HepG2 (cell line): ENCODE measurements at regions not wholly inside any gene's neighbourhood (a gene's known extent, or its start where the extent isn't known, plus 50 kb on each side); places are given as distances from the start of the nearest gene placed in this dataset.

Experiments used
- ATAC-seq: fragments of 200-7000 bp; cut with Tn5 transposase; 3 replicates; pipeline ENCODE4 v1.9.1; 2020; ENCODE audit warnings: mild to moderate bottlenecking, moderate library complexity
- BruUV-seq: library from RNA; stranded (reverse); fragments of 400-500 nt; replicated peaks from 2 replicates; lab custom pipeline; 2021; lab: Mats Ljungman, UMichigan
- CTCF ChIA-PET: fragments of 300-600 bp; formaldehyde crosslinking; extraction: SDS; loops from one replicate; lab custom pipeline; 2021; ENCODE audit warnings: low total read pairs, inconsistent platforms, low intra/inter-chr PET ratio; lab: Yijun Ruan, JAX
- POLR2A ChIA-PET: fragments of 350-600 bp; sonication (Branson Sonifier 250); formaldehyde crosslinking; loops from one replicate; lab custom pipeline; 2020; ENCODE audit warnings: antibody characterized with exemption, inconsistent platforms; lab: Yijun Ruan, JAX
- DNase-seq: peaks from one replicate; pipeline ENCODE4 v3.0.0-alpha.2; 2015; ENCODE audit warnings: low spot score
- FAIRE-seq: peaks from 3 replicates; lab custom pipeline; 2011; peaks lifted over from hg19 to GRCh38; lab: Jason Lieb, UNC
- H2AFZ ChIP-seq: one replicate; pipeline ENCODE4 v1.6.1; 2011; ENCODE audit warnings: low read length, inconsistent platforms
- H3K27ac ChIP-seq: fragments of 300-600 bp; 3 replicates; pipeline ENCODE4 v1.8.0; 2011; ENCODE audit warnings: mixed run types, mild to moderate bottlenecking, mixed read lengths, low read length, inconsistent platforms; ENCODE audit not compliant: insufficient read depth; ENCODE audit errors: extremely low read length
- H3K27me3 ChIP-seq, 2 experiments: fragments of 200-600 bp in 1 of 2; 2 replicates in 1 of 2; 3 replicates in 1 of 2; pipeline versions ENCODE4 v1.6.0 to v1.8.0; 2011; ENCODE audit warnings: low read length in 2 of 2, mild to moderate bottlenecking in 2 of 2, moderate library complexity in 2 of 2, inconsistent platforms in 1 of 2; ENCODE audit not compliant: insufficient read depth in 2 of 2, control insufficient read depth in 1 of 2
- H3K36me3 ChIP-seq, 2 experiments: fragments of 200-600 bp in 1 of 2; replicated peaks in 1 of 2; 2 replicates in 1 of 2; 3 replicates in 1 of 2; pipeline versions ENCODE4 v1.5.1 to v1.8.0; 2011; ENCODE audit warnings: low read length in 2 of 2, inconsistent platforms in 1 of 2; ENCODE audit not compliant: insufficient read depth in 2 of 2, control insufficient read depth in 1 of 2
- H3K4me1 ChIP-seq: 2 replicates; pipeline ENCODE4 v1.5.1; 2012; ENCODE audit warnings: low read length, inconsistent platforms; ENCODE audit not compliant: insufficient read depth
- H3K4me2 ChIP-seq: 2 replicates; pipeline ENCODE4 v1.6.0; 2011; ENCODE audit warnings: low read depth, low read length, inconsistent platforms
- H3K4me3 ChIP-seq, 3 experiments: fragments of 200-600 bp in 1 of 3; sonication (generic), shearing (Covaris generic) in 1 of 3; replicated peaks in 1 of 3; 2 replicates each; pipeline ENCODE4 v1.5.1; 2011 to 2016; ENCODE audit warnings: low read length in 3 of 3, inconsistent platforms in 2 of 3, low read depth in 2 of 3, mild to moderate bottlenecking in 2 of 3, control low read depth in 1 of 3, mixed read lengths in 1 of 3; ENCODE audit not compliant: insufficient read depth in 1 of 3
- H3K79me2 ChIP-seq: one replicate; pipeline ENCODE4 v1.6.1; 2011; ENCODE audit warnings: low read length, inconsistent platforms; ENCODE audit not compliant: insufficient read depth
- H3K9ac ChIP-seq: 2 replicates; pipeline ENCODE4 v1.6.0; 2011; ENCODE audit warnings: mild to moderate bottlenecking, low read depth, low read length, inconsistent platforms; ENCODE audit not compliant: insufficient read depth
- H3K9me3 ChIP-seq: 2 replicates; pipeline ENCODE4 v1.5.1; 2012; ENCODE audit warnings: mild to moderate bottlenecking, low read length
- H4K20me1 ChIP-seq: 2 replicates; pipeline ENCODE4 v1.6.0; 2011; ENCODE audit warnings: inconsistent platforms, mild to moderate bottlenecking, low read length, moderate library complexity; ENCODE audit not compliant: insufficient read depth
- GZF1 ChIP-seq: sonication (generic); formaldehyde crosslinking; IDR thresholded peaks from 2 replicates; pipeline ENCODE4 v1.5.1; 2020; ENCODE audit warnings: mild to moderate bottlenecking, missing genetic modification reagents
- MAFF ChIP-seq: IDR thresholded peaks from 2 replicates; pipeline ENCODE4 v1.6.1; 2011; ENCODE audit warnings: low read depth, low read length, improper control_type of control experiment
- NFYB ChIP-seq: sonication (generic); formaldehyde crosslinking; IDR thresholded peaks from 2 replicates; pipeline ENCODE4 v1.4.0; 2020; ENCODE audit warnings: missing genetic modification reagents
- SIX1 ChIP-seq: sonication (generic); formaldehyde crosslinking; IDR thresholded peaks from 2 replicates; pipeline ENCODE4 v1.4.0; 2020; ENCODE audit warnings: missing genetic modification reagents, borderline replicate concordance
- SIX4 ChIP-seq: sonication (generic); formaldehyde crosslinking; IDR thresholded peaks from 2 replicates; pipeline ENCODE4 v1.4.0; 2020; ENCODE audit warnings: missing genetic modification reagents
- SP2 ChIP-seq: sonication (generic); formaldehyde crosslinking; IDR thresholded peaks from 2 replicates; pipeline ENCODE4 v1.5.1; 2020; ENCODE audit warnings: mild to moderate bottlenecking, missing genetic modification reagents
- TBL1XR1 ChIP-seq: fragments of 150-350 bp; IDR thresholded peaks from 2 replicates; pipeline ENCODE4 v1.6.1; 2014; ENCODE audit warnings: borderline replicate concordance, low read length; ENCODE audit not compliant: partially characterized antibody
- ZBTB3 ChIP-seq: sonication (generic); formaldehyde crosslinking; IDR thresholded peaks from 2 replicates; pipeline ENCODE4 v1.4.0; 2020; ENCODE audit warnings: low read depth, mild to moderate bottlenecking, moderate library complexity, missing genetic modification reagents, borderline replicate concordance
- ZNF143 ChIP-seq: sonication (generic); formaldehyde crosslinking; IDR thresholded peaks from 2 replicates; pipeline ENCODE4 v1.4.0; 2020; ENCODE audit warnings: missing genetic modification reagents
- ZNF264 ChIP-seq: sonication (generic); formaldehyde crosslinking; IDR thresholded peaks from 2 replicates; pipeline ENCODE4 v1.4.0; 2020; ENCODE audit warnings: missing genetic modification reagents
- ZNF282 ChIP-seq: fragments of 450-650 bp; IDR thresholded peaks from 2 replicates; pipeline ENCODE4 v1.6.1; 2018; ENCODE audit not compliant: partially characterized antibody
- ZNF3 ChIP-seq: IDR thresholded peaks from 2 replicates; pipeline ENCODE4 v1.7.0; 2017; ENCODE audit warnings: inconsistent platforms
- ZNF34 ChIP-seq: sonication (generic); formaldehyde crosslinking; IDR thresholded peaks from 2 replicates; pipeline ENCODE4 v1.4.0; 2020; ENCODE audit warnings: mild to moderate bottlenecking, missing genetic modification reagents, borderline replicate concordance
- ZNF354B ChIP-seq: sonication (generic); formaldehyde crosslinking; IDR thresholded peaks from 2 replicates; pipeline ENCODE4 v1.8.0; 2022; ENCODE audit warnings: mild to moderate bottlenecking, missing genetic modification reagents
- ZNF75D ChIP-seq: sonication (generic); formaldehyde crosslinking; IDR thresholded peaks from 2 replicates; pipeline ENCODE4 v1.8.1; 2023; ENCODE audit warnings: missing genetic modification reagents, mild to moderate bottlenecking, borderline replicate concordance
- WGBS: methylation state at CpG from one replicate; pipeline ENCODE4 v1.1.6; 2017; ENCODE audit warnings: low lambda C conversion rate; 5-methylcytosine and 5-hydroxymethylcytosine counted together
- in situ Hi-C: cut with HindIII; loops from 2 replicates; pipeline ENCODE4 v1.10.0; 2017; ENCODE audit warnings: low pct_unique_long_range_greater_than_20kb; ENCODE audit not compliant: extremely low pct_ligation_motif_present
- intact Hi-C: fragments of 100-400 bp; cut with micrococcal nuclease; formaldehyde crosslinking; loops from one replicate; pipeline ENCODE4 v1.10.0; 2022; ENCODE audit not compliant: unreplicated experiment
- TF ChIP-seq, protein P1 (sequence below): sonication (generic); formaldehyde crosslinking; IDR thresholded peaks from 2 replicates; pipeline ENCODE4 v1.4.0; 2020; ENCODE audit warnings: missing genetic modification reagents, borderline replicate concordance
- TF ChIP-seq, protein P2 (sequence below): IDR thresholded peaks from 2 replicates; pipeline ENCODE4 v1.6.1; 2016; ENCODE audit warnings: missing biosample characterization, missing genetic modification reagents, low read depth

DNA sequence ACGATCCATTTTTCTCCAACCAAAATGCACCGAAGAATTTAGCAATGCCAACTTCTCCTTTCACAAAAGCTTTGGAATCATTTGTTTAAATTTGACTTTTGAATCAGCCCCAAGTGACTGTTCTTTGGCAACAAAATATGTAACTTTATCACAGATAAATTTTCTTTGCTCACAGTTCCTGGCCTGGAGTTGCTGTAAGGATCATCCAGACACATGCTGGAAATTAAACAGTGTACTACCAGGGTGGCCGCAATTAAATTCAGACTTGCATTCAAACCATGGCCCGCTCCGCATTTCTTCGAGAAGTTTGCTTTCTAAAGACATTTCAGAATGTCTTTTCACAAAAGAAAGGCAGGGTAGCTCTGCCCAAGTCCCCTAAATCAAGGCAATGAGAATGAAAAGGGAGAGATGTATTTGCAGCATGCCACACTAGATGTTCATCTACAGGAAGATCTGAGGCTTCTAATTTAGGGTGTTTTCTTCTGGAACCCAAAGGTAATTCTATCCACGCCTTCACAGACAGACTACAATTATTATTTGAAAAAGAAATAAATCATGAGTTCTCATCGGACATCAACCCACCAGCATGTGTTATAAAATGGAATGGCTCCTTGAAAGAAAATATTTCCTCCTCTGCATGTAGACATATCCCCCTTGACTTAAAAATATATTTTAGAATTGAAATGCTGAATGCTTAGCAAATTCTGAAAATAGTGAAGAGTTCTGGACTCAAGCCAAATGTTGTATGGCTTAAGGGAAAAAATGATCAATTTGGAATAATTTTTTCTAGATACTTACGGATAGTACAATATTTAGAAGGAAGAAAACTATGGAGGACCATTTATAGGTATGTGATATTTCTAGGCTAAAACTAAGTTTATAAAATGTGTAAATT lies 189.7 kb upstream of the BLID start:
- H3K4me2 ChIP-seq: no peak overlapping the region
- ChIA-PET CTCF (no interaction called here), POLR2A (no interaction called here)
- intact Hi-C loops: no loop called here
- in situ Hi-C loops: no loop called here
- ATAC-seq (no peak), DNase-seq (no peak), FAIRE-seq (no peak)
- H4K20me1 ChIP-seq: no peaks in the 10 kb centered on the region
- H3K4me1 ChIP-seq: no peaks in the 10 kb centered on the region
- H3K79me2 ChIP-seq: no peaks in the 10 kb centered on the region
- H3K9ac ChIP-seq: no peak overlapping the region
- no TSS peak for BruUV-seq
- no peaks in the 10 kb centered on the region for H3K27me3 ChIP-seq
- no peak overlapping the region for H2AFZ ChIP-seq
- 47% methylated on average over 9 of the region's 9 CpGs for WGBS
- no peak overlapping the region for H3K27ac ChIP-seq
- TF ChIP-seq SP2 (no peak), GZF1 (CRISPR knock-in tag) (no peak), TBL1XR1 (no peak), ZNF75D (CRISPR knock-in tag) (no peak), MAFF (no peak), SIX4 (CRISPR knock-in tag) (no peak), SIX1 (no peak), ZNF282 (no peak), ZBTB3 (CRISPR knock-in tag) (no peak), ZNF354B (CRISPR knock-in tag) (no peak), ZNF3 (no peak), NFYB (CRISPR knock-in tag) (no peak), ZNF34 (no peak), ZNF143 (no peak), ZNF264 (CRISPR knock-in tag) (no peak)
- TF ChIP-seq, protein P1, sequence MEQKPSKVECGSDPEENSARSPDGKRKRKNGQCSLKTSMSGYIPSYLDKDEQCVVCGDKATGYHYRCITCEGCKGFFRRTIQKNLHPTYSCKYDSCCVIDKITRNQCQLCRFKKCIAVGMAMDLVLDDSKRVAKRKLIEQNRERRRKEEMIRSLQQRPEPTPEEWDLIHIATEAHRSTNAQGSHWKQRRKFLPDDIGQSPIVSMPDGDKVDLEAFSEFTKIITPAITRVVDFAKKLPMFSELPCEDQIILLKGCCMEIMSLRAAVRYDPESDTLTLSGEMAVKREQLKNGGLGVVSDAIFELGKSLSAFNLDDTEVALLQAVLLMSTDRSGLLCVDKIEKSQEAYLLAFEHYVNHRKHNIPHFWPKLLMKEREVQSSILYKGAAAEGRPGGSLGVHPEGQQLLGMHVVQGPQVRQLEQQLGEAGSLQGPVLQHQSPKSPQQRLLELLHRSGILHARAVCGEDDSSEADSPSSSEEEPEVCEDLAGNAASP (CRISPR knock-in tag): no peak
- TF ChIP-seq, protein P2, sequence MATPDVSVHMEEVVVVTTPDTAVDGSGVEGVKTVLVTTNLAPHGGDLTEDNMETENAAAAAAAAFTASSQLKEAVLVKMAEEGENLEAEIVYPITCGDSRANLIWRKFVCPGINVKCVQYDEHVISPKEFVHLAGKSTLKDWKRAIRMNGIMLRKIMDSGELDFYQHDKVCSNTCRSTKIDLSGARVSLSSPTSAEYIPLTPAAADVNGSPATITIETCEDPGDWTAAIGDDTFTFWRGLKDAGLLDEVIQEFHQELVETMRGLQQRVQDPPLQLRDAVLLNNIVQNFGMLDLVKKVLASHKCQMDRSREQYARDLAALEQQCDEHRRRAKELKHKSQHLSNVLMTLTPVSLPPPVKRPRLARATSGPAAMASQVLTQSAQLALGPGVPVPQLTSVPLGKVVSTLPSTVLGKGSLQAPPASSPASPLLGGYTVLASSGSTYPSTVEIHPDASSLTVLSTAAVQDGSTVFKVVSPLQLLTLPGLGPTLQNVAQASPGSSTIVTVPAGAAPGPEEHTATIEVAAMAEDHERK (CRISPR knock-in tag): no peak
- H3K4me3 ChIP-seq: no peak overlapping the region
- no peaks in the 10 kb centered on the region for H3K9me3 ChIP-seq
- no peaks in the 10 kb centered on the region for H3K36me3 ChIP-seq
